ENCODE measurements at regions not wholly inside any gene's neighbourhood (a gene's known extent, or its start where the extent isn't known, plus 50 kb on each side); places are given as distances from the start of the nearest gene placed in this dataset.

DNA sequence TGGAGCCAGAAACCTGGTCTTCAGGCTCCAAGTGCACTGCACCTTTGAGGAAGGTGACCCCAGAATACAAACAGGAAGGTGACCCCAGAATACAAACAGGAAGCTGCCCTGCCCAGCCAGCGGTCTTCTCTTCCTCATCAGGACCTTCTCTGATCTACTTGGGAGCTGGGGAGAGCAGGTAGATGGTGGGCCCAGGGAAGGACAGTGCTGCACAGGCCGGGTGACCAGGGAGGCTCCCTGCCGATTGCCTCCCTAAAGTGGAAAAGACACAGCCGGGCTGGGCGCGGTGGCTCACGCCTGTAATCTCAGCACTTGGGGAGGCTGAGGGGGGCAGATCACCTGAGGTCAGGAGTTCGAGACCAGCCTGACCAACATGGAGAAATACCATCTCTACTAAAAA lies 151.8 kb upstream of the CHST15 start:
- H3K4me1 ChIP-seq (ENCODE audit: control insufficient read depth, insufficient read depth, low read length): no peaks in the 10 kb centered on the region
- no peak for DNase-seq
- H3K4me3 ChIP-seq (ENCODE audit: low read length): no peak overlapping the region
- Mint-ChIP-seq H3K27ac (no peak overlapping the region), H3K36me3 (ENCODE audit: low read depth) (no peaks in the 10 kb centered on the region), H3K4me1 (no peaks in the 10 kb centered on the region), H3K9me3 (peaks cover 1% of the 10 kb centered on the region), H3K4me3 (no peak overlapping the region), H3K27me3 (ENCODE audit: insufficient read depth) (no peaks in the 10 kb centered on the region)
- H3K27me3 ChIP-seq (ENCODE audit: control insufficient read depth, insufficient read depth, low read length, poor library complexity, severe bottlenecking): no peaks in the 10 kb centered on the region
- TF ChIP-seq, protein P1, sequence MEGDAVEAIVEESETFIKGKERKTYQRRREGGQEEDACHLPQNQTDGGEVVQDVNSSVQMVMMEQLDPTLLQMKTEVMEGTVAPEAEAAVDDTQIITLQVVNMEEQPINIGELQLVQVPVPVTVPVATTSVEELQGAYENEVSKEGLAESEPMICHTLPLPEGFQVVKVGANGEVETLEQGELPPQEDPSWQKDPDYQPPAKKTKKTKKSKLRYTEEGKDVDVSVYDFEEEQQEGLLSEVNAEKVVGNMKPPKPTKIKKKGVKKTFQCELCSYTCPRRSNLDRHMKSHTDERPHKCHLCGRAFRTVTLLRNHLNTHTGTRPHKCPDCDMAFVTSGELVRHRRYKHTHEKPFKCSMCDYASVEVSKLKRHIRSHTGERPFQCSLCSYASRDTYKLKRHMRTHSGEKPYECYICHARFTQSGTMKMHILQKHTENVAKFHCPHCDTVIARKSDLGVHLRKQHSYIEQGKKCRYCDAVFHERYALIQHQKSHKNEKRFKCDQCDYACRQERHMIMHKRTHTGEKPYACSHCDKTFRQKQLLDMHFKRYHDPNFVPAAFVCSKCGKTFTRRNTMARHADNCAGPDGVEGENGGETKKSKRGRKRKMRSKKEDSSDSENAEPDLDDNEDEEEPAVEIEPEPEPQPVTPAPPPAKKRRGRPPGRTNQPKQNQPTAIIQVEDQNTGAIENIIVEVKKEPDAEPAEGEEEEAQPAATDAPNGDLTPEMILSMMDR (conservative IDR thresholded peaks at IDR 0.05): no peak
- no peak overlapping the region for H3K27ac ChIP-seq (ENCODE audit: low read depth, low read length)
- H3K9me3 ChIP-seq (ENCODE audit: control insufficient read depth, low read length): no peaks in the 10 kb centered on the region
- 93 to 100% methylated on average over 1 to 8 of the region's 8 CpGs for WGBS, 2 experiments (ENCODE audit: insufficient coverage in 1 of 2, insufficient read length in 1 of 2)
- H3K9ac ChIP-seq (ENCODE audit: extremely low read depth, low read length, poor library complexity, severe bottlenecking): no peak overlapping the region
- no peaks in the 10 kb centered on the region for H3K36me3 ChIP-seq (ENCODE audit: control insufficient read depth, insufficient read depth, low read length)

DNA sequence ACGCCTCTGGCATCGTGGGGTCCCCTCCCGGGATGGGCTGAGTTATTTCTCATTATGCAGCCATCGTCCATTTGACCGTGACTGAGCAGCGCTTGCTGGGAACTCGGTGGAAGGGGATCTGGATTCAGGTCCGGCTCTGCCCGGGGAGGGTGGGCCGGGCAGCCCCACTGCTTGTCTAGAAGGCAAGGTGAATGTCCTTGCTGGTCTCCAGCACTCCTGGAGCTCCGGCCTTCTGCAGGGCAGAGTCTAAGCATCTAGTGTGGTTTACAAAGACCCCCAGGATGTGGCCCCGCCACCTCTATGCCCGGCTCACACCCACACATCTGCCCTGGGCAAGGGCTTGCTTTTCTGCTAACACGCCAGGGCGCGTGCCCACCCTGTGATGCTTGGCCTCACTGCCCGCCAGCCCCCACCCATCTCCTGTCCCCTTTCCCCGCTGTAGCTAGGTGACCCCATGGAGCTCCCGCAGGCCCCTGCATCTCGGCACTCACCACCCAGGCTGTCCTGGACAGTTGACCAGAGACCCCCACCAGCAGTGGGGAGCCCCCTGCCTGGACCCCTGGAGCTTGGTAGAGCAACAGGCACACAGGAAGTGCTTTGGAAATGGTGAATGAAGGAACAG lies 151.0 kb upstream of the CHST15 start:
- no peak overlapping the region for H3K27ac ChIP-seq (ENCODE audit: low read depth, low read length)
- H3K4me3 ChIP-seq (ENCODE audit: low read length): no peak overlapping the region
- Mint-ChIP-seq H3K4me1 (no peaks in the 10 kb centered on the region), H3K27me3 (ENCODE audit: insufficient read depth) (no peaks in the 10 kb centered on the region), H3K36me3 (ENCODE audit: low read depth) (no peaks in the 10 kb centered on the region), H3K9me3 (peaks cover 1% of the 10 kb centered on the region), H3K4me3 (no peak overlapping the region), H3K27ac (no peak overlapping the region)
- H3K4me1 ChIP-seq (ENCODE audit: control insufficient read depth, insufficient read depth, low read length): no peaks in the 10 kb centered on the region
- H3K9me3 ChIP-seq (ENCODE audit: control insufficient read depth, low read length): no peaks in the 10 kb centered on the region
- DNase-seq: no peak
- WGBS, 2 experiments (ENCODE audit: insufficient coverage in 1 of 2, insufficient read length in 1 of 2): 93 to 98% methylated on average over 15 to 20 of the region's 20 CpGs
- H3K9ac ChIP-seq (ENCODE audit: extremely low read depth, low read length, poor library complexity, severe bottlenecking): no peak overlapping the region
- no peaks in the 10 kb centered on the region for H3K36me3 ChIP-seq (ENCODE audit: control insufficient read depth, insufficient read depth, low read length)
- TF ChIP-seq, protein P1 (conservative IDR thresholded peaks at IDR 0.05): no peak
- H3K27me3 ChIP-seq (ENCODE audit: control insufficient read depth, insufficient read depth, low read length, poor library complexity, severe bottlenecking): no peaks in the 10 kb centered on the region

DNA sequence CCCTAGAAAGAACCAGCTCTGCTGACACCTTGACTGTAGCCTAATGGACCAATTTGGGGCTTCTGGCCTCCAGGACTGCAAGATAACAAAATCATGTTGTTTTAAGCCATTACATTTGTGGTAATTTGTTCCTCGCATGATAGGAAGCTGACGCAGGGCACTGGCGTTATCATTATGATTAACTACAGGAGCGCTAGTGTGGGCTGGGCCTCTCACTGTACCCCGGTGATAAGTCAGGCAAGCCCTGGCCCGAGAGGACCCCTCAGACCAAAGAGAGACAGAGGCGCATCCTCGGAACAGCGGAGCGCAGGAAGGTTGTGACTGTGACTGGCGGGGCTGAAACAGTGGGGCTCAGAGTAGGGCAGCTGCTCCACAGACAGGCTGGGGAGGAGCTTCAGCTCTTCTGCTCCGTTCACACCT lies 150.3 kb upstream of the CHST15 start:
- no peak for DNase-seq
- Histone ChIP-seq H3K9me3 (ENCODE audit: control insufficient read depth, low read length) (no peaks in the 10 kb centered on the region), H3K4me3 (ENCODE audit: low read length) (no peak overlapping the region), H3K27me3 (ENCODE audit: control insufficient read depth, insufficient read depth, low read length, poor library complexity, severe bottlenecking) (no peaks in the 10 kb centered on the region), H3K27ac (ENCODE audit: low read depth, low read length) (no peak overlapping the region), H3K4me1 (ENCODE audit: control insufficient read depth, insufficient read depth, low read length) (no peaks in the 10 kb centered on the region), H3K36me3 (ENCODE audit: control insufficient read depth, insufficient read depth, low read length) (no peaks in the 10 kb centered on the region), H3K9ac (ENCODE audit: extremely low read depth, low read length, poor library complexity, severe bottlenecking) (no peak overlapping the region)
- Mint-ChIP-seq H3K4me1 (no peaks in the 10 kb centered on the region), H3K27ac (no peak overlapping the region), H3K9me3 (peaks cover 1% of the 10 kb centered on the region), H3K36me3 (ENCODE audit: low read depth) (no peaks in the 10 kb centered on the region), H3K4me3 (no peak overlapping the region), H3K27me3 (ENCODE audit: insufficient read depth) (no peaks in the 10 kb centered on the region)
- TF ChIP-seq, protein P1 (conservative IDR thresholded peaks at IDR 0.05): no peak
- WGBS, 2 experiments (ENCODE audit: insufficient coverage in 1 of 2, insufficient read length in 1 of 2): 85 to 92% methylated on average over 9 to 12 of the region's 12 CpGs
